Esophagus muscularis mucosa (tissue), 4 donors: ENCODE measurements at regions not wholly inside any gene's neighbourhood (a gene's known extent, or its start where the extent isn't known, plus 50 kb on each side); places are given as distances from the start of the nearest gene placed in this dataset.

Experiments
- DNase-seq: peaks from one replicate; pipeline ENCODE4 v3.0.0-alpha.2; 2017; ENCODE audit errors: extremely low spot score
- H3K27ac ChIP-seq, 4 donors: fragments of 200-600 bp; sonication (generic); replicated peaks in 1 of 4; 1 replicate in 3 of 4; 2 replicates in 1 of 4; pipeline ENCODE4 v1.5.1; 2016 to 2019; ENCODE audit warnings: mild to moderate bottlenecking in 1 of 4
- H3K27me3 ChIP-seq, 4 donors: fragments of 200-600 bp; sonication (generic); one replicate each; pipeline versions ENCODE4 v1.5.1 to v1.6.0; 2016 to 2019
- H3K36me3 ChIP-seq, 4 donors: fragments of 200-600 bp; sonication (generic); one replicate each; pipeline ENCODE4 v1.5.1; 2016 to 2019
- H3K4me1 ChIP-seq, 4 donors: fragments of 200-600 bp; sonication (generic); one replicate each; pipeline ENCODE4 v1.5.1; 2016 to 2019
- H3K4me3 ChIP-seq, 4 donors: fragments of 200-600 bp; sonication (generic); 1 replicate in 2 of 4; 2 replicates in 2 of 4; pipeline ENCODE4 v1.5.1; 2016 to 2019; ENCODE audit warnings: mild to moderate bottlenecking in 4 of 4, moderate library complexity in 1 of 4
- H3K9me3 ChIP-seq, 4 donors: fragments of 200-600 bp; sonication (generic); 1 replicate in 3 of 4; 2 replicates in 1 of 4; pipeline ENCODE4 v1.5.1; 2016 to 2019
- EP300 ChIP-seq: sonication (generic); formaldehyde crosslinking; IDR thresholded peaks from one replicate; pipeline ENCODE4 v1.6.1; 2017; ENCODE audit warnings: antibody characterized with exemption
- POLR2A ChIP-seq: fragments of 450-650 bp; IDR thresholded peaks from one replicate; pipeline ENCODE4 v1.6.1; 2017; ENCODE audit warnings: antibody characterized with exemption, moderate library complexity, mild to moderate bottlenecking, low read depth
- POLR2AphosphoS5 ChIP-seq, 2 donors: sonication (generic); formaldehyde crosslinking; IDR thresholded peaks; one replicate each; pipeline ENCODE4 v1.6.1; 2017; ENCODE audit warnings: antibody characterized with exemption in 2 of 2
- WGBS: methylation state at CpG from one replicate; pipeline ENCODE4 v1.1.5; 2018; 5-methylcytosine and 5-hydroxymethylcytosine counted together
- intact Hi-C: fragments of 100-400 bp; cut with DNase I; formaldehyde crosslinking; loops from one replicate; pipeline ENCODE4 v1.15.1; 2023
- TF ChIP-seq, protein P1 (sequence below), 3 experiments: fragments of 200-600 bp in 2 of 3; fragments of 450-650 bp in 1 of 3; sonication (generic) in 2 of 3; IDR thresholded peaks; one replicate each; pipeline ENCODE4 v1.5.1; 2017 to 2019; ENCODE audit warnings: antibody characterized with exemption in 3 of 3, mild to moderate bottlenecking in 2 of 3, moderate library complexity in 1 of 3

DNA sequence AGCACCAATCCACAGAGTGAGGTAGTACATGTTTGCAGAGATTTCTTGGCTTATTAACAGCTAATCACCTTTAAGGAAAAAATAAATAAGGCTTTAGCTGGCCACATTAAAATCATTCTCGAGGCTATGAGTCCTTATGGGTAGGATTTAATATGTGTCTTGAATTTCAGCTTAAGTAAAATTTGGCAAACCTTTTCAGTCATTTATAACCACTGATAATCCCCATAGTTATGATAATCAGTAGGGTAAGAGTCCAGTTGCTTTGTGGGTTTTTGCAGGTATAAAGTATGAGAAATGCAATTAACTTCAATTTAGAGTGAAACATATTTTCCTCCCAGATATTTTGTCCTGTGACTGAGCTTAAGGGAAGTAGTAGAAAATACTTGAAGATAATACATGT lies 1458.9 kb upstream of the FLRT2 start:
- Histone ChIP-seq H3K36me3 (no peaks in the 10 kb centered on the region), H3K4me3 (no peak overlapping the region), H3K27ac (no peak overlapping the region), H3K27me3 (no peaks in the 10 kb centered on the region), H3K4me1 (no peaks in the 10 kb centered on the region), H3K9me3 (no peaks in the 10 kb centered on the region)
- no peak for DNase-seq
- TF ChIP-seq EP300 (no peak), POLR2A (no peak), POLR2AphosphoS5 (IDR thresholded peaks at IDR 0.05) (no peak)
- TF ChIP-seq, protein P1, sequence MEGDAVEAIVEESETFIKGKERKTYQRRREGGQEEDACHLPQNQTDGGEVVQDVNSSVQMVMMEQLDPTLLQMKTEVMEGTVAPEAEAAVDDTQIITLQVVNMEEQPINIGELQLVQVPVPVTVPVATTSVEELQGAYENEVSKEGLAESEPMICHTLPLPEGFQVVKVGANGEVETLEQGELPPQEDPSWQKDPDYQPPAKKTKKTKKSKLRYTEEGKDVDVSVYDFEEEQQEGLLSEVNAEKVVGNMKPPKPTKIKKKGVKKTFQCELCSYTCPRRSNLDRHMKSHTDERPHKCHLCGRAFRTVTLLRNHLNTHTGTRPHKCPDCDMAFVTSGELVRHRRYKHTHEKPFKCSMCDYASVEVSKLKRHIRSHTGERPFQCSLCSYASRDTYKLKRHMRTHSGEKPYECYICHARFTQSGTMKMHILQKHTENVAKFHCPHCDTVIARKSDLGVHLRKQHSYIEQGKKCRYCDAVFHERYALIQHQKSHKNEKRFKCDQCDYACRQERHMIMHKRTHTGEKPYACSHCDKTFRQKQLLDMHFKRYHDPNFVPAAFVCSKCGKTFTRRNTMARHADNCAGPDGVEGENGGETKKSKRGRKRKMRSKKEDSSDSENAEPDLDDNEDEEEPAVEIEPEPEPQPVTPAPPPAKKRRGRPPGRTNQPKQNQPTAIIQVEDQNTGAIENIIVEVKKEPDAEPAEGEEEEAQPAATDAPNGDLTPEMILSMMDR (IDR thresholded peaks at IDR 0.05) = no peak
- whole genome bisulfite sequencing = 90% methylated on average over 1 of the region's 1 CpG
- intact Hi-C loops = no loop called here

DNA sequence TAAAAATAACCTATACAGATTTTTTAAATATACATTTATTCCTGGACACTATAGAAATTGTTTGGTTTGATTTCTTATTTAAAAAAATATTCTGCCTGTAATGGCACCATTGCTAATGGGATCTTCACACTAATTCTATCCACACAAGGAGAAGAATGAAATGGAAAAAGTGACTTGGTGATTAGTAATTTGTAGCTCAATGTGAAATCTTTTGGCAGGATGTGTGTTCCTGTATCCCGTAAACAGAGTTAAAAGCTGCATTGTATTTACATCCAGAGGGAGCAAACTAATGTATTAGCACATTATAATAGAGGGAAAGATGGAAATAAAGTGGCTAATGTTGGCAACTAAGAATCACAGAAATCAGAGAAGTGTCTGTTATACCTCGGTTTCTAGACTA lies 1455.3 kb upstream of the FLRT2 start:
- intact Hi-C loops = no loop called here
- H3K36me3 ChIP-seq = no peaks in the 10 kb centered on the region
- H3K27me3 ChIP-seq = no peaks in the 10 kb centered on the region
- 70% methylated on average over 2 of the region's 2 CpGs for WGBS
- TF ChIP-seq EP300 (no peak), POLR2A (no peak), POLR2AphosphoS5 (IDR thresholded peaks at IDR 0.05) (no peak)
- TF ChIP-seq, protein P1 (IDR thresholded peaks at IDR 0.05) = no peak
- no peaks in the 10 kb centered on the region for H3K9me3 ChIP-seq
- H3K4me3 ChIP-seq = no peak overlapping the region
- no peaks in the 10 kb centered on the region for H3K4me1 ChIP-seq
- H3K27ac ChIP-seq = no peak overlapping the region
- no peak for DNase-seq

DNA sequence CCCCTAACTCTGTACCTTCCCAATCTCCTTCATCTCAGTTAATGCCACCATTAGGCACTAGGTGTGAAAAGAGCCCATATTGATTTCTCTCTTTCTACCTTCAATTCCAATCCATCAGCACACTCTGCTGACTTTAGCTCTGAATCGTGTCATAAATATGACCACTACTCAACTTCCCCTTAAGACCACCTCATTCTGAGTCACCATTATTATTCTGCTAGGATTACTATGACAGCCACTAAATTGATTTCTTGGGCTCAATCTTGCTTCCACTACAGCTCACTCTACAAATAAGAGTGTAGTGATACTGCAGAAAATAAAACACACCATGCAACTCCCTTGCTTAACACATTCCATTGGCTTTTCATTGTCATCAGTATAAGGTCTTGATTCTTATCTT lies 1449.0 kb upstream of the FLRT2 start:
- H3K27me3 ChIP-seq = no peaks in the 10 kb centered on the region
- H3K36me3 ChIP-seq = no peaks in the 10 kb centered on the region
- H3K4me1 ChIP-seq = no peaks in the 10 kb centered on the region
- 100% methylated on average over 1 of the region's 1 CpG for WGBS
- H3K4me3 ChIP-seq = no peak overlapping the region
- H3K9me3 ChIP-seq = no peaks in the 10 kb centered on the region
- no peak overlapping the region for H3K27ac ChIP-seq
- no peak for DNase-seq
- intact Hi-C loops = no loop called here
- TF ChIP-seq POLR2AphosphoS5 (IDR thresholded peaks at IDR 0.05) = no peak
- TF ChIP-seq EP300 = no peak
- TF ChIP-seq POLR2A = no peak
- TF ChIP-seq, protein P1 (IDR thresholded peaks at IDR 0.05) = no peak

DNA sequence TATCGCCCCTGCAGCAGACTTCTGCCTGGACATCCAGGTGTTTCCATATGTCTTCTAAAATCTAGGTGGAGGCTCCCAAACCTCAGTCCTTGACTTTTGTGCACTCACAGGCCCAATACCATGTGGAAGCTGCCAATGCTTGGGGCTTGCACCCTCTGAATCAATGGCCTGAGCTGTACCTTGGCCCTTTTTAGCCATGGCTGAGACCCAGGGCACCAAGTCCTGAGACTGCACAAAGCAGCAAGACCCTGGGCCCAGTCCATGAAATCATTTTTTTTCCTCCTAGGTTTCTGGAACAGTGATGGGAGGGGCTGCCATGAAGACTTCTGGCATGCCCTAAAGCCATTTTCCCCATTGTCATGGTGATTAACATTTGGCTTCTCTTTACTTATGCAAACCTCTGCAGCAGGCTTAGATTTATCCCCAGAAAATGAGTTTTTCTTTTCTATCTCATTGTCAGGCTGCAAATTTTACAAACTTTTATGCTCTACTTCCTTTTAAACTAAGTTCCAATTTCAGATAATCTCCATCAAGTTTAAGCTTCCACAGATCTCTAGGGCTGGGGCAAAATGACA lies 1445.8 kb upstream of the FLRT2 start:
- H3K4me3 ChIP-seq = no peak overlapping the region
- DNase-seq = no peak
- peaks cover 0 to 6% (median 0%) of the 10 kb centered on the region in 4 donors for H3K4me1 ChIP-seq
- no peaks in the 10 kb centered on the region for H3K9me3 ChIP-seq
- intact Hi-C loops = no loop called here
- WGBS = 90% methylated on average over 1 of the region's 1 CpG
- H3K27ac ChIP-seq = no peak overlapping the region
- H3K36me3 ChIP-seq = no peaks in the 10 kb centered on the region
- no peak for TF ChIP-seq POLR2A
- TF ChIP-seq, protein P1 (IDR thresholded peaks at IDR 0.05) = no peak
- TF ChIP-seq POLR2AphosphoS5 (IDR thresholded peaks at IDR 0.05) = no peak
- no peak for TF ChIP-seq EP300
- no peaks in the 10 kb centered on the region for H3K27me3 ChIP-seq

DNA sequence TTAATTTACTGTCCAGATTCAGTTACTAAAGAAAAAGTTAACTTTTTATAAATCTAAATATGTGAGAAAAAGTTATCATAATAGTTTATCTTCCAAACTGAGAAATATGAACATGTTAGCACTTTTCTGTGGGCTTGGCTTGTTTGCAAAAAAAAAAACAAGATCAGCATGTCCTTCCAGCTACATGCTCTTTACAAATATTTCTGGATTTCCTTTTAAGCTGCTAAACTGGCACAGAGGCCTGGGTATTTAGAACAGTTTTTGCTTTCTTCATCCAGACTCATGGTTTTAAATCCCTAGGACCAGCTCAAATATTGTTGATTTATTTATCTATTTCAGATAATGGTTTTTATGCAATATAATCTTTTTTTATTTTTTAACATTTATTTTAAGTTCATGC lies 1444.5 kb upstream of the FLRT2 start:
- intact Hi-C loops = no loop called here
- Histone ChIP-seq H3K27ac (no peak overlapping the region), H3K4me1 (peaks cover 0 to 6% (median 0%) of the 10 kb centered on the region in 4 donors), H3K27me3 (no peaks in the 10 kb centered on the region), H3K36me3 (no peaks in the 10 kb centered on the region), H3K9me3 (no peaks in the 10 kb centered on the region), H3K4me3 (no peak overlapping the region)
- TF ChIP-seq, protein P1 (IDR thresholded peaks at IDR 0.05) = no peak
- no peak for TF ChIP-seq POLR2AphosphoS5 (IDR thresholded peaks at IDR 0.05)
- TF ChIP-seq POLR2A = no peak
- TF ChIP-seq EP300 = no peak
- no peak for DNase-seq
